ENCODE measurements at regions not wholly inside any gene's neighbourhood (a gene's known extent, or its start where the extent isn't known, plus 50 kb on each side); places are given as distances from the start of the nearest gene placed in this dataset.
A peak's percentile ranks its signal among the peaks of the same experiment; 100 is the strongest.

DNA sequence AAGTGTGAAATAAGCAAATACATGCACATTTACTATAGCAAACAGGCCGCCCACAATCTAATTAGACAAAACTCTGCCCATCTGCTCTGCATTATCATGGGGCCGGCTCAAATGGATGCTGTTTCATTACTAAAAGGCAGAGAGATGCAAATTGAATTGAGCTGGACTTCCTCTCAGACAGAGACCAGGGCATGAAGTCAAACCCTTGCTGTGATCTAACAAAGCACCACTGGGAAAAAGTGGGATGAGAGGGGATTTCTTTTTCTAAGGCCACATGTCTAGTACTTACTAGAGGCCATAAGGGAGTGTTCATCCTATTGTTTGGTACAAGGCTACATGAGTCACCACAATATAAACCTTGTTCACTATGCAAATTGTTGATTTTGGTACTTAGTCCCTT, 614.7 kb downstream of the ISL1 start:
- no peaks in the 10 kb centered on the region for H3K27me3 ChIP-seq
- WGBS, 2 donors = 81 to 88% methylated on average over 2 of the region's 2 CpGs
- TF ChIP-seq, protein P1, sequence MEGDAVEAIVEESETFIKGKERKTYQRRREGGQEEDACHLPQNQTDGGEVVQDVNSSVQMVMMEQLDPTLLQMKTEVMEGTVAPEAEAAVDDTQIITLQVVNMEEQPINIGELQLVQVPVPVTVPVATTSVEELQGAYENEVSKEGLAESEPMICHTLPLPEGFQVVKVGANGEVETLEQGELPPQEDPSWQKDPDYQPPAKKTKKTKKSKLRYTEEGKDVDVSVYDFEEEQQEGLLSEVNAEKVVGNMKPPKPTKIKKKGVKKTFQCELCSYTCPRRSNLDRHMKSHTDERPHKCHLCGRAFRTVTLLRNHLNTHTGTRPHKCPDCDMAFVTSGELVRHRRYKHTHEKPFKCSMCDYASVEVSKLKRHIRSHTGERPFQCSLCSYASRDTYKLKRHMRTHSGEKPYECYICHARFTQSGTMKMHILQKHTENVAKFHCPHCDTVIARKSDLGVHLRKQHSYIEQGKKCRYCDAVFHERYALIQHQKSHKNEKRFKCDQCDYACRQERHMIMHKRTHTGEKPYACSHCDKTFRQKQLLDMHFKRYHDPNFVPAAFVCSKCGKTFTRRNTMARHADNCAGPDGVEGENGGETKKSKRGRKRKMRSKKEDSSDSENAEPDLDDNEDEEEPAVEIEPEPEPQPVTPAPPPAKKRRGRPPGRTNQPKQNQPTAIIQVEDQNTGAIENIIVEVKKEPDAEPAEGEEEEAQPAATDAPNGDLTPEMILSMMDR (IDR thresholded peaks at IDR 0.05) = no peak
- H3K9me3 ChIP-seq = no peaks in the 10 kb centered on the region
- H3K36me3 ChIP-seq = no peaks in the 10 kb centered on the region
- no peaks in the 10 kb centered on the region for H3K4me1 ChIP-seq
- no peak for DNase-seq
- intact Hi-C loops (cut with DNase I) = no loop called here
- H3K4me3 ChIP-seq = no peak overlapping the region
- no peak for ATAC-seq
- no peak overlapping the region for H3K27ac ChIP-seq

DNA sequence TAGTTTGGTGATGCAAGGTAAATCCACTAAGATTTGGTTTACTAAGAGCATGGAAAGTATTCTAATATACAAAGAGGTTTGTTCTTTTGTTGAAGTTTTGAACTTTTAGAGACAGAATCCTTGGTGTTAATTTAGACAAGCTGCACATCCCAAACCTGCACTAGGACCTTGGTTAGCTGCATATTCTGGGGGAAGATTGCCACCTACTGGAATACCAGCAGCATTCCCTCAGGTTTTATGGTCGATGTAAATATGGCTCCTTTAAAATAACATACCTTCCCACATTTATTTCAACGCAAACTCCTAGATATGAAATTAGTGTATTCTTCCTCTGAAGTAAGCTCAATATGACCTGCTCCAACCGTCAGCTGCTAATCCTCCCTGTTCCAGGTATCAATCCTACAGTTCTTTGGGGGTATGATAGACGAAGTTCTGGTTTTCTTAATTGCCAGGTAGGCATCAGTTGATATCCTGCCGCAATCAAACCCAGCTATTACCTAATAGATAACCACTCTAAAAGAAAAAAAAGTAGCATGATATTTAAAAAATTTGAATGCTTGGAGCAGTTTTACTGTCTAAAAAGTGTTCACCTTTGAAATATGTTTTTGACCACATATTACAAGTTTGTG, 624.1 kb downstream of the ISL1 start:
- ATAC-seq (no peak), DNase-seq (peak in 1 of 2 donors; percentile 13)
- Histone ChIP-seq H3K36me3 (no peaks in the 10 kb centered on the region), H3K27ac (no peak overlapping the region), H3K27me3 (peaks cover 0 to 4% (median 0%) of the 10 kb centered on the region in 7 donors), H3K9me3 (no peaks in the 10 kb centered on the region), H3K4me1 (no peaks in the 10 kb centered on the region), H3K4me3 (no peak overlapping the region)
- intact Hi-C loops (cut with DNase I) = loop anchor here in 8 of 10 donors (5.0 to 10.0 kb wide), 4 partner anchors 1043 to 1053 kb away; no protein-coding TSS in a partner anchor
- TF ChIP-seq, protein P1 (IDR thresholded peaks at IDR 0.05) = peak; percentile 13 to 65 (median 53)
- WGBS, 2 donors = 27 to 29% methylated on average over 5 of the region's 5 CpGs

DNA sequence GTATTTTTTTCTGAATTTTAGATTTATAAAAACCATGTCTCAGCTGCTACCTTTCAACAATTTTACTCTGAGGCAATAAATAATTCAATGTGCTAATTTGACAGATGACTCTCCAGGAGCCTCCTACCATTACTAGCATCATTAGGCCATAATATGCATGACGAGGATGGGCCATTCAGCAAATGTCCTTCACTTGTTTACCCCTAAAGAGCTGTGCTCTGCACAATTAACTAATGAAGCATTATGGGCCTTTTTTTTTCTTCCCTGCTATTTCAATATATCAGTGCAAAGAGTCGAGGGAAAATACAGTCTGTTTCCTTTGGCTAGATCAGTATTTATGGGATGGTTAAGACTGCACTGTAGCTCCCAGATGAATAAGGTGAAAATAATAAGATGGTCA, 627.2 kb downstream of the ISL1 start:
- no peak for ATAC-seq
- DNase-seq = no peak
- intact Hi-C loops (cut with DNase I) = no loop called here
- 67 to 74% methylated on average over 2 of the region's 2 CpGs for WGBS, 2 donors
- no peaks in the 10 kb centered on the region for H3K9me3 ChIP-seq
- H3K36me3 ChIP-seq = no peaks in the 10 kb centered on the region
- no peaks in the 10 kb centered on the region for H3K4me1 ChIP-seq
- TF ChIP-seq, protein P1 (IDR thresholded peaks at IDR 0.05) = no peak
- H3K27ac ChIP-seq = no peak overlapping the region
- H3K4me3 ChIP-seq = no peak overlapping the region
- peaks cover 0 to 4% (median 0%) of the 10 kb centered on the region in 7 donors for H3K27me3 ChIP-seq

DNA sequence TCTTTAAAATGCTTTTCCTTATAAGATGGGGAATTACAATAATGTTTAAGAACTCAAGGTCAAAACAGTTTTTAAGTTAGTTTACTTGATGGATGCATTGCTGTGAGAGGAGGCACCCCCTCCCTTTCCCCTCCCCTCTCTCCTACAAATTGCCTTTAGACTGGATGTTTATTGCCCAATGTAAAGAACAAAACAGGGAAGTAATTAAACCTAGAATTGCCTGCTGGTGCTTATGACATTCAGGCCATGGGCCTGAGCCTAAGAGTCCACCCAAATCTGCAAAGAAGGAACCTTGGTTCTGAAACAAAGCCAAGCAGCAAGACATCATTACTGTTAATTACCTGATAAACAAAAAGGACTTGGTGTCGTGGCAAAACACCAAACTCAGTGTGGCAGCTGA, 630.3 kb downstream of the ISL1 start:
- no peaks in the 10 kb centered on the region for H3K4me1 ChIP-seq
- TF ChIP-seq, protein P1 (IDR thresholded peaks at IDR 0.05) = no peak
- ATAC-seq (no peak), DNase-seq (no peak)
- no peaks in the 10 kb centered on the region for H3K27me3 ChIP-seq
- H3K4me3 ChIP-seq = no peak overlapping the region
- H3K9me3 ChIP-seq = no peaks in the 10 kb centered on the region
- no peak overlapping the region for H3K27ac ChIP-seq
- H3K36me3 ChIP-seq = no peaks in the 10 kb centered on the region
- 52 to 56% methylated on average over 1 of the region's 1 CpG for WGBS, 2 donors
- intact Hi-C loops (cut with DNase I) = no loop called here

Data from heart right ventricle (tissue), 16 donors.